GM23338 (cell line): ENCODE measurements at regions not wholly inside any gene's neighbourhood (a gene's known extent, or its start where the extent isn't known, plus 50 kb on each side); places are given as distances from the start of the nearest gene placed in this dataset.

ENCODE experiments used
- ATAC-seq: fragments of 200-7000 bp; cut with Tn5 transposase; 3 replicates; pipeline ENCODE4 v1.9.1; 2020
- DNase-seq: peaks from one replicate; pipeline ENCODE4 v3.0.0-alpha.2; 2015; ENCODE audit warnings: low spot score
- H2AFZ ChIP-seq: fragments of 200-600 bp; sonication (generic); 2 replicates; pipeline ENCODE4 v1.8.0; 2016; ENCODE audit warnings: antibody characterized with exemption, mild to moderate bottlenecking, moderate library complexity
- H3F3A ChIP-seq: fragments of 200-600 bp; sonication (generic); replicated peaks from 2 replicates; pipeline ENCODE4 v1.8.0; 2017; ENCODE audit warnings: antibody characterized with exemption, mixed run types, low read depth
- H3K27ac ChIP-seq: fragments of 200-600 bp; sonication (generic); 2 replicates; pipeline ENCODE4 v1.6.1; 2016; ENCODE audit warnings: low read depth
- H3K27me3 ChIP-seq: fragments of 200-600 bp; sonication (generic); 2 replicates; pipeline ENCODE4 v1.8.0; 2016; ENCODE audit warnings: mild to moderate bottlenecking, mixed run types, moderate library complexity; ENCODE audit not compliant: insufficient read depth
- H3K36me3 ChIP-seq: fragments of 200-600 bp; sonication (generic); 2 replicates; pipeline ENCODE4 v1.8.0; 2016; ENCODE audit warnings: mild to moderate bottlenecking; ENCODE audit not compliant: insufficient read depth
- H3K4me1 ChIP-seq: fragments of 200-600 bp; sonication (generic); 2 replicates; pipeline ENCODE4 v1.8.0; 2016; ENCODE audit warnings: mild to moderate bottlenecking, moderate library complexity; ENCODE audit not compliant: insufficient read depth
- H3K4me2 ChIP-seq: fragments of 200-600 bp; sonication (generic); 2 replicates; pipeline ENCODE4 v1.7.1; 2017; ENCODE audit warnings: mixed run types
- H3K4me3 ChIP-seq: fragments of 200-600 bp; sonication (generic); 2 replicates; pipeline ENCODE4 v1.6.1; 2016; ENCODE audit warnings: mixed run types
- H3K79me2 ChIP-seq: fragments of 200-600 bp; sonication (generic); replicated peaks from 2 replicates; pipeline ENCODE4 v1.8.0; 2017; ENCODE audit warnings: mild to moderate bottlenecking; ENCODE audit not compliant: insufficient read depth
- H3K9me2 ChIP-seq: fragments of 200-600 bp; sonication (generic); 2 replicates; pipeline ENCODE4 v1.8.0; 2017; ENCODE audit not compliant: insufficient read depth
- H4K20me1 ChIP-seq: fragments of 200-600 bp; sonication (generic); replicated peaks from 2 replicates; pipeline ENCODE4 v1.8.0; 2017; ENCODE audit warnings: mild to moderate bottlenecking; ENCODE audit not compliant: insufficient read depth
- H3K27ac Mint-ChIP-seq: 2 replicates; pipeline ENCODE4 v1.8.0; 2020; ENCODE audit warnings: inconsistent platforms, mild to moderate bottlenecking, moderate library complexity, mixed read lengths
- H3K27me3 Mint-ChIP-seq: 3 replicates; pipeline ENCODE4 v1.8.0; 2022; ENCODE audit warnings: low read depth, mild to moderate bottlenecking, moderate library complexity, mixed read lengths, inconsistent platforms; ENCODE audit not compliant: insufficient read depth, poor library complexity
- H3K36me3 Mint-ChIP-seq: 3 replicates; pipeline ENCODE4 v1.8.0; 2021; ENCODE audit warnings: low read depth, mild to moderate bottlenecking, inconsistent platforms, moderate library complexity, mixed read lengths
- H3K4me1 Mint-ChIP-seq: 3 replicates; pipeline ENCODE4 v1.8.0; 2020; ENCODE audit warnings: mild to moderate bottlenecking, inconsistent platforms, mixed read lengths
- H3K4me3 Mint-ChIP-seq: 3 replicates; pipeline ENCODE4 v1.8.0; 2021; ENCODE audit warnings: moderate library complexity, mild to moderate bottlenecking, inconsistent platforms, mixed read lengths
- H3K9me3 Mint-ChIP-seq: 3 replicates; pipeline ENCODE4 v1.8.0; 2020; ENCODE audit warnings: moderate library complexity, mild to moderate bottlenecking, inconsistent platforms, mixed read lengths
- CREB1 ChIP-seq: fragments of 250-450 bp; sonication (Bioruptor Pico); IDR thresholded peaks from 2 replicates; pipeline ENCODE4 v1.5.0; 2020; ENCODE audit warnings: low read depth, mild to moderate bottlenecking, moderate library complexity
- ETS1 ChIP-seq: IDR thresholded peaks from 2 replicates; pipeline ENCODE4 v1.6.1; 2016; ENCODE audit warnings: antibody characterized with exemption
- EZH2 ChIP-seq: fragments of 200-600 bp; sonication (generic); IDR thresholded peaks from one replicate; pipeline ENCODE4 v1.8.0; 2017; ENCODE audit warnings: antibody characterized with exemption, mild to moderate bottlenecking, low read depth; ENCODE audit not compliant: unreplicated experiment
- EZH2phosphoT487 ChIP-seq: fragments of 200-600 bp; sonication (generic); IDR thresholded peaks from one replicate; pipeline ENCODE4 v1.8.1; 2018; ENCODE audit warnings: antibody characterized with exemption; ENCODE audit not compliant: unreplicated experiment
- JUNB ChIP-seq: IDR thresholded peaks from one replicate; pipeline ENCODE4 v1.6.1; 2016; ENCODE audit warnings: antibody characterized with exemption; ENCODE audit not compliant: unreplicated experiment
- NANOG ChIP-seq: IDR thresholded peaks from 2 replicates; pipeline ENCODE4 v1.6.1; 2016; ENCODE audit warnings: antibody characterized with exemption, borderline replicate concordance
- POLR2AphosphoS5 ChIP-seq: IDR thresholded peaks from 2 replicates; pipeline ENCODE4 v1.6.1; 2016; ENCODE audit warnings: antibody characterized with exemption, low read depth
- STAT1 ChIP-seq: IDR thresholded peaks from one replicate; pipeline ENCODE4 v1.6.1; 2016; ENCODE audit warnings: antibody characterized with exemption; ENCODE audit not compliant: unreplicated experiment
- ZNF114 ChIP-seq: fragments of 250-450 bp; sonication (Bioruptor Pico); IDR thresholded peaks from 2 replicates; pipeline ENCODE4 v1.5.0; 2020; ENCODE audit warnings: mild to moderate bottlenecking, moderate library complexity
- ZNF331 ChIP-seq: fragments of 250-450 bp; sonication (Bioruptor Pico); IDR thresholded peaks from 2 replicates; pipeline ENCODE4 v1.5.0; 2020; ENCODE audit warnings: low read depth, mild to moderate bottlenecking, moderate library complexity
- ZNF462 ChIP-seq: fragments of 250-450 bp; sonication (Bioruptor Pico); IDR thresholded peaks from 2 replicates; pipeline ENCODE4 v1.5.0; 2020; ENCODE audit warnings: mild to moderate bottlenecking, moderate library complexity
- TF ChIP-seq, protein P1 (sequence below): IDR thresholded peaks from one replicate; pipeline ENCODE4 v1.6.1; 2018; ENCODE audit warnings: antibody characterized with exemption; ENCODE audit not compliant: unreplicated experiment
- TF ChIP-seq, protein P2 (sequence below), 2 experiments: fragments of 200-600 bp in 1 of 2; sonication (generic) in 1 of 2; conservative IDR thresholded peaks; 2 replicates each; pipeline versions ENCODE4 v1.5.1 to v1.6.1; 2016 to 2017; ENCODE audit warnings: antibody characterized with exemption in 2 of 2, low read depth in 2 of 2, mild to moderate bottlenecking in 2 of 2, moderate library complexity in 1 of 2

DNA sequence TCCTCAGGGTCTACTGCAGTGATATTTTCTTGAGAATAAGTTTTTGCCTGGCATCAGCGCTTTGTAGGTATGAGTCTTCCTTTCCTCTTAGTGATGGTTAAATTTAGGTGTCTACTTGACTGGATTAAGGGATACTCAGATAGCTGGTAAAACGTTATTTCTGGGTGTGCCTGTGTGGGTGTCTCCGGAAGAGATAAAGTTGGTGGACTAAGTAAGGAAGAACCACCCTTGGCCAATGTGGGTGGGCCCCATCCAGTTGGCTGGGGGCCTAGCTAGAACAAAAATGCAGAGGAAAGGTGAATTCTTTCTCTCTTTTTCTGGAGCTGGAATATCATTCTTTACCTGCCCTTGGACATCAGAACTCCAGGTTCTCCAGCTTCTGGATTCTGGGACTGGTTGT, 138.8 kb downstream of the ADCYAP1R1 start (continued):
- TF ChIP-seq, protein P1, sequence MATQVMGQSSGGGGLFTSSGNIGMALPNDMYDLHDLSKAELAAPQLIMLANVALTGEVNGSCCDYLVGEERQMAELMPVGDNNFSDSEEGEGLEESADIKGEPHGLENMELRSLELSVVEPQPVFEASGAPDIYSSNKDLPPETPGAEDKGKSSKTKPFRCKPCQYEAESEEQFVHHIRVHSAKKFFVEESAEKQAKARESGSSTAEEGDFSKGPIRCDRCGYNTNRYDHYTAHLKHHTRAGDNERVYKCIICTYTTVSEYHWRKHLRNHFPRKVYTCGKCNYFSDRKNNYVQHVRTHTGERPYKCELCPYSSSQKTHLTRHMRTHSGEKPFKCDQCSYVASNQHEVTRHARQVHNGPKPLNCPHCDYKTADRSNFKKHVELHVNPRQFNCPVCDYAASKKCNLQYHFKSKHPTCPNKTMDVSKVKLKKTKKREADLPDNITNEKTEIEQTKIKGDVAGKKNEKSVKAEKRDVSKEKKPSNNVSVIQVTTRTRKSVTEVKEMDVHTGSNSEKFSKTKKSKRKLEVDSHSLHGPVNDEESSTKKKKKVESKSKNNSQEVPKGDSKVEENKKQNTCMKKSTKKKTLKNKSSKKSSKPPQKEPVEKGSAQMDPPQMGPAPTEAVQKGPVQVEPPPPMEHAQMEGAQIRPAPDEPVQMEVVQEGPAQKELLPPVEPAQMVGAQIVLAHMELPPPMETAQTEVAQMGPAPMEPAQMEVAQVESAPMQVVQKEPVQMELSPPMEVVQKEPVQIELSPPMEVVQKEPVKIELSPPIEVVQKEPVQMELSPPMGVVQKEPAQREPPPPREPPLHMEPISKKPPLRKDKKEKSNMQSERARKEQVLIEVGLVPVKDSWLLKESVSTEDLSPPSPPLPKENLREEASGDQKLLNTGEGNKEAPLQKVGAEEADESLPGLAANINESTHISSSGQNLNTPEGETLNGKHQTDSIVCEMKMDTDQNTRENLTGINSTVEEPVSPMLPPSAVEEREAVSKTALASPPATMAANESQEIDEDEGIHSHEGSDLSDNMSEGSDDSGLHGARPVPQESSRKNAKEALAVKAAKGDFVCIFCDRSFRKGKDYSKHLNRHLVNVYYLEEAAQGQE, result no peak
- TF ChIP-seq ZNF331 (CRISPR knock-in tag), result no peak
- no peak for TF ChIP-seq ETS1
- no peak for TF ChIP-seq NANOG
- no peak for TF ChIP-seq EZH2phosphoT487
- TF ChIP-seq POLR2AphosphoS5, result no peak
- TF ChIP-seq CREB1 (CRISPR knock-in tag), result no peak
- TF ChIP-seq EZH2, result no peak
- no peak for TF ChIP-seq JUNB
- no peak for TF ChIP-seq STAT1
- no peak for TF ChIP-seq ZNF114 (CRISPR knock-in tag)

GRCh38 chr7:31186202-31186601, 134.1 kb downstream of the ADCYAP1R1 start:
- Histone ChIP-seq H3K4me2 (no peak overlapping the region), H4K20me1 (no peaks in the 10 kb centered on the region), H2AFZ (peak overlapping the region; percentile 28), H3K9me2 (no peaks in the 10 kb centered on the region; the same call in 1 of the 2 replicates), H3K79me2 (no peaks in the 10 kb centered on the region), H3F3A (no peaks in the 10 kb centered on the region), H3K27ac (no peak overlapping the region), H3K4me3 (no peak overlapping the region), H3K4me1 (no peaks in the 10 kb centered on the region), H3K36me3 (no peaks in the 10 kb centered on the region), H3K27me3 (no peaks in the 10 kb centered on the region)
- DNase-seq (peak; percentile 36), ATAC-seq (no peak; the same call in 2 of the 3 replicates)
- Mint-ChIP-seq H3K27me3 (no peaks in the 10 kb centered on the region), H3K36me3 (no peaks in the 10 kb centered on the region), H3K4me1 (peaks cover 5% of the 10 kb centered on the region; the same call in 2 of the 3 replicates), H3K4me3 (no peak overlapping the region), H3K9me3 (no peaks in the 10 kb centered on the region), H3K27ac (no peak overlapping the region)
- no peak for TF ChIP-seq STAT1
- TF ChIP-seq ZNF114 (CRISPR knock-in tag), result no peak
- TF ChIP-seq, protein P2, sequence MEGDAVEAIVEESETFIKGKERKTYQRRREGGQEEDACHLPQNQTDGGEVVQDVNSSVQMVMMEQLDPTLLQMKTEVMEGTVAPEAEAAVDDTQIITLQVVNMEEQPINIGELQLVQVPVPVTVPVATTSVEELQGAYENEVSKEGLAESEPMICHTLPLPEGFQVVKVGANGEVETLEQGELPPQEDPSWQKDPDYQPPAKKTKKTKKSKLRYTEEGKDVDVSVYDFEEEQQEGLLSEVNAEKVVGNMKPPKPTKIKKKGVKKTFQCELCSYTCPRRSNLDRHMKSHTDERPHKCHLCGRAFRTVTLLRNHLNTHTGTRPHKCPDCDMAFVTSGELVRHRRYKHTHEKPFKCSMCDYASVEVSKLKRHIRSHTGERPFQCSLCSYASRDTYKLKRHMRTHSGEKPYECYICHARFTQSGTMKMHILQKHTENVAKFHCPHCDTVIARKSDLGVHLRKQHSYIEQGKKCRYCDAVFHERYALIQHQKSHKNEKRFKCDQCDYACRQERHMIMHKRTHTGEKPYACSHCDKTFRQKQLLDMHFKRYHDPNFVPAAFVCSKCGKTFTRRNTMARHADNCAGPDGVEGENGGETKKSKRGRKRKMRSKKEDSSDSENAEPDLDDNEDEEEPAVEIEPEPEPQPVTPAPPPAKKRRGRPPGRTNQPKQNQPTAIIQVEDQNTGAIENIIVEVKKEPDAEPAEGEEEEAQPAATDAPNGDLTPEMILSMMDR (conservative IDR thresholded peaks at IDR 0.05; ENCODE audit: low read depth in 2 of 2), result no peak
- TF ChIP-seq ZNF462 (CRISPR knock-in tag), result no peak
- TF ChIP-seq ETS1, result no peak
